OCI-LY3 (cell line): ENCODE measurements at regions not wholly inside any gene's neighbourhood (a gene's known extent, or its start where the extent isn't known, plus 50 kb on each side); places are given as distances from the start of the nearest gene placed in this dataset.

Source experiments
- H2AFZ ChIP-seq: fragments of 200-600, 300-600 bp; shearing (Covaris generic); 2 replicates; pipeline ENCODE4 v1.6.0; 2014; ENCODE audit warnings: antibody characterized with exemption, low read depth, low read length
- H3K27ac ChIP-seq: fragments of 200-600, 300-600 bp; sonication (generic); 2 replicates; pipeline ENCODE4 v1.5.1; 2014; ENCODE audit warnings: mild to moderate bottlenecking, low read length, moderate library complexity, mixed read lengths
- H3K27me3 ChIP-seq: fragments of 200-600, 300-600 bp; sonication (generic); 2 replicates; pipeline ENCODE4 v1.6.1; 2014; ENCODE audit warnings: low read depth, low read length, mixed read lengths
- H3K36me3 ChIP-seq: fragments of 200-600, 300-600 bp; sonication (generic); replicated peaks from 2 replicates; pipeline ENCODE3; 2014; ENCODE audit warnings: low read depth, low read length, mixed read lengths
- H3K4me1 ChIP-seq: fragments of 300-600, 200-600 bp; sonication (generic); 2 replicates; pipeline ENCODE4 v1.6.1; 2014; ENCODE audit warnings: low read length, mixed read lengths
- H3K4me2 ChIP-seq: fragments of 200-600, 300-600 bp; sonication (generic); 2 replicates; pipeline ENCODE4 v1.6.1; 2014; ENCODE audit warnings: low read length, mixed read lengths
- H3K4me3 ChIP-seq: fragments of 300-600, 200-600 bp; sonication (generic); 2 replicates; pipeline ENCODE4 v1.5.1; 2014; ENCODE audit warnings: antibody characterized with exemption, mild to moderate bottlenecking, low read length, moderate library complexity
- H3K79me2 ChIP-seq: fragments of 300-600, 200-600 bp; shearing (Covaris generic); 2 replicates; pipeline ENCODE4 v1.6.1; 2014; ENCODE audit warnings: mild to moderate bottlenecking, low read length, mixed read lengths
- H3K9ac ChIP-seq: fragments of 300-600, 200-600 bp; shearing (Covaris generic); 2 replicates; pipeline ENCODE4 v1.6.0; 2014; ENCODE audit warnings: mild to moderate bottlenecking, low read length, moderate library complexity
- H3K9me3 ChIP-seq: fragments of 200-600, 300-600 bp; shearing (Covaris generic); 2 replicates; pipeline ENCODE4 v1.6.1; 2014; ENCODE audit warnings: low read length, mixed read lengths; ENCODE audit not compliant: insufficient read depth
- H4K20me1 ChIP-seq: fragments of 200-600, 300-600 bp; sonication (generic); 2 replicates; pipeline ENCODE4 v1.6.1; 2016; ENCODE audit warnings: low read length, mixed read lengths; ENCODE audit not compliant: insufficient read depth
- EZH2phosphoT487 ChIP-seq: fragments of 200-600 bp; shearing (Covaris generic); IDR thresholded peaks from 2 replicates; pipeline ENCODE4 v1.6.1; 2018; ENCODE audit warnings: antibody characterized with exemption, mixed run types, low read depth
- TF ChIP-seq, protein P1 (sequence below): fragments of 200-600, 300-600 bp; sonication (generic); IDR thresholded peaks from 2 replicates; pipeline ENCODE4 v1.5.1; 2014; ENCODE audit warnings: antibody characterized with exemption, low read length, low read depth

DNA sequence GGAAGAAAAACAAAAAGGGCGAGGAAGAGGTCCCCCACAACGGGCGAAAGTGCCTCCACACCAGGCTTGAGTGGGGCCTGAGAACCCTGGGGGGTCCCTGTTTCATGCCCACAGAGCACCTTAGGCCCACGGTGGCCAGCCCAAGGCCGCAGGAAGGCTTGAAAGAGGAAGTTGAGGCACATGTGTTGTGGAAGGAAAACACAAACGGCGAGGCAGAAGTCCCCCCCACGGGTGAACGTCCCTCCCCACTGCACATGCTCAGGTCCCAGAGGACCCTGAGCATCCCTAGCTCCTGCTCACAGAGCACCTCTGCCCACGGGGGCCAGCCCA is 371.5 kb downstream of the ALG10 start:
- H3K27me3 ChIP-seq = no peaks in the 10 kb centered on the region
- no peak overlapping the region for H3K4me2 ChIP-seq
- H4K20me1 ChIP-seq = no peaks in the 10 kb centered on the region
- H3K4me1 ChIP-seq = no peaks in the 10 kb centered on the region
- no peak overlapping the region for H3K9ac ChIP-seq
- H2AFZ ChIP-seq = no peak overlapping the region
- no peaks in the 10 kb centered on the region for H3K36me3 ChIP-seq
- no peak overlapping the region for H3K4me3 ChIP-seq
- TF ChIP-seq, protein P1, sequence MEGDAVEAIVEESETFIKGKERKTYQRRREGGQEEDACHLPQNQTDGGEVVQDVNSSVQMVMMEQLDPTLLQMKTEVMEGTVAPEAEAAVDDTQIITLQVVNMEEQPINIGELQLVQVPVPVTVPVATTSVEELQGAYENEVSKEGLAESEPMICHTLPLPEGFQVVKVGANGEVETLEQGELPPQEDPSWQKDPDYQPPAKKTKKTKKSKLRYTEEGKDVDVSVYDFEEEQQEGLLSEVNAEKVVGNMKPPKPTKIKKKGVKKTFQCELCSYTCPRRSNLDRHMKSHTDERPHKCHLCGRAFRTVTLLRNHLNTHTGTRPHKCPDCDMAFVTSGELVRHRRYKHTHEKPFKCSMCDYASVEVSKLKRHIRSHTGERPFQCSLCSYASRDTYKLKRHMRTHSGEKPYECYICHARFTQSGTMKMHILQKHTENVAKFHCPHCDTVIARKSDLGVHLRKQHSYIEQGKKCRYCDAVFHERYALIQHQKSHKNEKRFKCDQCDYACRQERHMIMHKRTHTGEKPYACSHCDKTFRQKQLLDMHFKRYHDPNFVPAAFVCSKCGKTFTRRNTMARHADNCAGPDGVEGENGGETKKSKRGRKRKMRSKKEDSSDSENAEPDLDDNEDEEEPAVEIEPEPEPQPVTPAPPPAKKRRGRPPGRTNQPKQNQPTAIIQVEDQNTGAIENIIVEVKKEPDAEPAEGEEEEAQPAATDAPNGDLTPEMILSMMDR = no peak
- TF ChIP-seq EZH2phosphoT487 = no peak
- H3K27ac ChIP-seq = no peak overlapping the region
- H3K79me2 ChIP-seq = no peaks in the 10 kb centered on the region
- H3K9me3 ChIP-seq = no peaks in the 10 kb centered on the region

DNA sequence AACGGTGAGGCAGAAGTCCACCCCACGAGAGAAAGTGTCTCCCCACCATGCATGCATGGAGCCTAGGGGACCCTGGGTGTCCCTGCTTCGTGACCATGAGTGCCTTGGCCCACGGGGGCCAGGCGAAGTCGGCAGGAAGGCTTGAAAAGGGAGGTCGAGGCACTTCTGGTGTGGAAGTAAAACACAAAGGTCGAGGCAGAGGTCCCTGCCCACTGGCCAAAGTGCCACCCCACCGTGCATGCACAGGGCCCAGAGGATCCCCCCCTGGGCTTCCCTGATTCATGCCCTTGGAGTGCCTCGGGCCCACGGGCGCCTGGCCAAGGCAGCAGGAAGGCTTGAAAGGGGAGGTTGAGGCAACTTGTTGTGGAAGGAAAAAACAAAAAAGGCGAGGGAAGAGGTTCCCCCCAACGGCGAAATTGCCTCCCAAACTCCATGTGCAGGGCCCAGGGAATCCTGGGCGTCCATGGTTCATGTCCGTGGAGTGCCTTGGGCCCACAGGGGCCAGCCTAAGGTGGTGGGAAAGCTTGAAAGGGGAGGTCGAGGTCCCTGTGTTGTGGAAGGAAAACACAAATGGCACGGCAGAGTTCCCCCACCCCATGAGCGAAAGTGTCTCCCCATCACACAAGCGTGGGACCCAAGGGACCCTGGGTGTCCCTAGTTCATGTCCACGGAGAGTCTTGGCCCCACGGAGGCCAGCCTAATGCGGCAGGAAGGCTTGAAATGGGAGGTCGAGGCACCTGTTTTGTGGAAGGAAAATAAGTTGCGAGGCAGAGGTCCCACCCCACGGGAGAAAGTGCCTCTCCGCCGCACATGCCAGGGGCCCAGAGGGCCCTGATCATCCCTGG is 372.1 kb downstream of the ALG10 start:
- TF ChIP-seq, protein P1 = no peak
- no peak for TF ChIP-seq EZH2phosphoT487
- Histone ChIP-seq H3K9ac (no peak overlapping the region), H3K36me3 (no peaks in the 10 kb centered on the region), H3K4me3 (no peak overlapping the region), H4K20me1 (no peaks in the 10 kb centered on the region), H3K4me1 (no peaks in the 10 kb centered on the region), H3K79me2 (no peaks in the 10 kb centered on the region), H3K9me3 (no peaks in the 10 kb centered on the region), H3K27me3 (no peaks in the 10 kb centered on the region), H3K27ac (no peak overlapping the region), H3K4me2 (no peak overlapping the region), H2AFZ (no peak overlapping the region)

DNA sequence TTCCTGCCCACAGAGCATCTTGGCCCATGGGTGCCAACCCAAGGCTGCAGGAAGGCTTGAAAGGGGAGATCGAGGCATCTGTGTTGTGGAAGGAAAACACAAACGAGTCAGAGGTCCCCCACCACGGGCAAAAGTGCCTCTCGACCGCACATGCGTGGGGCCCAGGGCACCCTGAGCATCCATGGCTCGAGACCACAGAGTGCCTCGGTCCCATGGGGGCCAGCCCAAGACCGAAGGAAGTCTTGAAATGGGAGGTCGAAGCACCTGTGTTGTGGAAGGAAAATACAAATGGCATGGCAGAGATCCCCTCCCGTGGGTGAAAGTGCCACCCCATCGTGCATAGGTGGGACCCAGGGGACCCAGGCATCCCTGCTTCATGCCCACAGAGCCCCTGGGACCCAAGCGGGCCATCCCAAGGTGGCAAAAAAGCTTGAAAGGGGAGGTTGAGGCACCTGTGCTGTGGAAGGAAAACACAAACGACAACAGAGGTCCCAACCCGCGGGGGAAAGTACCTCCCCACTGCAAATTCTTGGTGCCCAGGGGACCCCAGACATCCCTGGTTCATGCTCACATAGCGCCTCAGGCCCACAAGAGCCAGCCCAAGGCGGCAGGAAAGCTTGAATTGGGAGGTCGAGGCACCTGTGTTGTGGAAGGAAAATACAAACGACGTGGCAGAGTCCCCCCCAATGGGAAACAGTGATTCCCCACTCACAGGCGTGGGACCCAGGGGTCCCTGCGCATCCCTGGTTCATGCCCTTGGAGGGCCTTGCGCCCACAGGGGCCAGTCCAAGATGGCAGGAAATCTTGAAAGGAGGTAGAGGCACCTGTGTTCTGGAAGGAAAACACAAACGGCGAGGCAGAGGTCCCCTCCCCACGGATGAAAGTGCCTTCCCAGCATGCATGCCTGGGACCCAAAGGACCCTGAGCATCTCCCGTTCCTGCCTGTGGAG is 373.0 kb downstream of the ALG10 start:
- Histone ChIP-seq H3K27me3 (no peaks in the 10 kb centered on the region), H3K27ac (no peak overlapping the region), H3K79me2 (no peaks in the 10 kb centered on the region), H3K4me3 (no peak overlapping the region), H3K9me3 (no peaks in the 10 kb centered on the region), H3K9ac (no peak overlapping the region), H3K4me1 (no peaks in the 10 kb centered on the region), H3K4me2 (no peak overlapping the region), H4K20me1 (no peaks in the 10 kb centered on the region), H3K36me3 (no peaks in the 10 kb centered on the region), H2AFZ (no peak overlapping the region)
- no peak for TF ChIP-seq EZH2phosphoT487
- TF ChIP-seq, protein P1 = no peak
